Spinal cord (tissue), 9 donors: ENCODE measurements at regions not wholly inside any gene's neighbourhood (a gene's known extent, or its start where the extent isn't known, plus 50 kb on each side); places are given as distances from the start of the nearest gene placed in this dataset.

ENCODE experiments used
- DNase-seq, 6 donors: peaks; one replicate each; pipeline versions ENCODE4 v3.0.0 to v3.0.0-alpha.2; 2013 to 2015; ENCODE audit warnings: low spot score in 6 of 6, low read depth in 4 of 6
- H3K27ac ChIP-seq: one replicate; pipeline ENCODE4 v1.5.1; 2013; ENCODE audit warnings: low read depth, low read length, control low read depth
- H3K27me3 ChIP-seq: one replicate; pipeline ENCODE4 v1.6.1; 2013; ENCODE audit warnings: low read length; ENCODE audit not compliant: control insufficient read depth, insufficient read depth
- H3K36me3 ChIP-seq: one replicate; pipeline ENCODE4 v1.6.1; 2013; ENCODE audit warnings: low read length; ENCODE audit not compliant: control insufficient read depth, insufficient read depth
- H3K4me1 ChIP-seq: one replicate; pipeline ENCODE4 v1.6.1; 2013; ENCODE audit warnings: low read length; ENCODE audit not compliant: control insufficient read depth, insufficient read depth
- H3K4me3 ChIP-seq: one replicate; pipeline ENCODE4 v1.5.1; 2013; ENCODE audit warnings: low read depth, low read length, control low read depth
- H3K9me3 ChIP-seq: one replicate; pipeline ENCODE4 v1.6.1; 2013; ENCODE audit warnings: low read length; ENCODE audit not compliant: control insufficient read depth, insufficient read depth
- WGBS: methylation state at CpG from one replicate; pipeline ENCODE4 v1.1.5; 2013; ENCODE audit warnings: missing lambda C conversion rate; ENCODE audit not compliant: insufficient coverage; 5-methylcytosine and 5-hydroxymethylcytosine counted together
- donor health status: healthy.

- no peaks in the 10 kb centered on the region for H3K27me3 ChIP-seq
- DNase-seq: no peak
- 84% methylated on average over 1 of the region's 1 CpG for WGBS
These were observed 439.2 kb upstream of the SMARCA2 start for GRCh38 chr9:1575939-1576338.

DNA sequence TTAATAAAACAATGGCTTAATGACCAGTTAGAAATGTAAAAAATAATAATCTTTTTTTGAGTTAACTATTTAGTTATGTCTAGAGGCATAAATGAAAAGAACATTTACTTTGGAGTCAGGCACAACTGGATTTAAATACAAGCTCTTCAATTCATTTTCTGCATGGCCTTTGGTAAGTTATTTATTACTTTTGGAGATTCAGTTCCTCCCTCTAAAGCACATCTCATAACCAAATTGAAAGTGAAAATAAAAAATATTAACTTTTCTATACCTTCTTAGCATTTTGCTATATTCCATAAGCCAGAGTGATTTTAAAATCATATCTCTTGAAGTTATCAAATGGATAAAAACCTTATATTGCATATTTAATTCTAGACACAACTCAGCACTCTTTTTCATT is 434.9 kb upstream of the SMARCA2 start:
- no peaks in the 10 kb centered on the region for H3K36me3 ChIP-seq
- H3K9me3 ChIP-seq: peaks cover 4% of the 10 kb centered on the region
- no peaks in the 10 kb centered on the region for H3K27me3 ChIP-seq
- H3K4me3 ChIP-seq: no peak overlapping the region
- no peak for DNase-seq
- no peak overlapping the region for H3K27ac ChIP-seq
- H3K4me1 ChIP-seq: no peaks in the 10 kb centered on the region

More at GRCh38 chr9:1575939-1576338, 439.2 kb upstream of the SMARCA2 start:
- Histone ChIP-seq H3K9me3 (peaks cover 2% of the 10 kb centered on the region), H3K4me1 (no peaks in the 10 kb centered on the region), H3K4me3 (no peak overlapping the region), H3K27ac (no peak overlapping the region), H3K36me3 (no peaks in the 10 kb centered on the region)

GRCh38 chr9:1581926-1582325 is 433.2 kb upstream of the SMARCA2 start:
- Histone ChIP-seq H3K4me3 (no peak overlapping the region), H3K9me3 (peaks cover 2% of the 10 kb centered on the region), H3K4me1 (no peaks in the 10 kb centered on the region), H3K27ac (no peak overlapping the region), H3K36me3 (no peaks in the 10 kb centered on the region), H3K27me3 (no peaks in the 10 kb centered on the region)
- no peak for DNase-seq

DNA sequence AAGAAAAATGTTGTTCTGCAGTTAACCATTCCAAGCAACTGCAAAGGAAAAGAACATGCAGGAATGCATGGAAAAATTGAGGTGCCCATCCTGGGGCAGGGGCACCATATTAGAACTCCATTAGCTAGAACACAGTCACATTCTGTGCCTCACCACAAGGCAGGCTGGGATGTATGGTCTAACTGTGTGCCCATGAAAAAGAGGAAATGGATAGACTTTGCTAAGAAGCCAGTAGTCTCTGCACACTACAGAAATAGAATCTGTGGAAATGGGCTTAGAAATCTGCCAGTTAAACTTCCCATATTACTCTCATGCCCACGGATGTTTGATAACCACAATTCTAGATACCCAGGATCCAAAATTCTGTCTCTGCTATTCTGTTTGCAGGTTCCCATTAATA is 423.8 kb upstream of the SMARCA2 start:
- WGBS: no CpG with 5 or more reads among the region's 1 CpG
- Histone ChIP-seq H3K27ac (no peak overlapping the region), H3K36me3 (no peaks in the 10 kb centered on the region), H3K4me3 (no peak overlapping the region), H3K9me3 (no peaks in the 10 kb centered on the region), H3K27me3 (no peaks in the 10 kb centered on the region), H3K4me1 (no peaks in the 10 kb centered on the region)
- DNase-seq: no peak

GRCh38 chr9:1598270-1598669 is 416.9 kb upstream of the SMARCA2 start:
- Histone ChIP-seq H3K27me3 (no peaks in the 10 kb centered on the region), H3K36me3 (no peaks in the 10 kb centered on the region), H3K4me3 (no peak overlapping the region), H3K27ac (no peak overlapping the region), H3K4me1 (no peaks in the 10 kb centered on the region), H3K9me3 (no peaks in the 10 kb centered on the region)
- peak in 1 of 6 donors; percentile 17 for DNase-seq
- WGBS: 100% methylated on average over 1 of the region's 2 CpGs

DNA sequence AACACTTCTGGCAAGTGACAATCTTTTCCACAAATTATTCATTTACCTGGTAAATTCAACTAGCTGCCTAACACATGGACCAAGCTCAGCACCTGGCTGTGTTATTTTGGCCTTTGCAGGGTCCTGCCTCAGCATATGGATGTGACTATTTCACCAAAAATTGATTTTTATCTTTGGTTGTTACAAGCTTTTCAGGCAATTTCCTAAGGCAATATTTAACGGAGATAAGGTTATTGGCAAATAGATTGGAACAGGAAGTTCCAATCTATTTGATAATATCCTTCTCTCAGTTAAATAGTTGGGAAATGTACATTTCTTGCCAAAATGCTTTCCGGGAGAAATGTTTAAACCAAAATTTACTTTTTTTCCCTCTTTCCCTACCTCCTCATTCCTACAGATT is 415.2 kb upstream of the SMARCA2 start:
- H3K27ac ChIP-seq: no peak overlapping the region
- H3K36me3 ChIP-seq: no peaks in the 10 kb centered on the region
- no CpG with 5 or more reads among the region's 2 CpGs for WGBS
- no peaks in the 10 kb centered on the region for H3K27me3 ChIP-seq
- no peak for DNase-seq
- no peaks in the 10 kb centered on the region for H3K9me3 ChIP-seq
- no peaks in the 10 kb centered on the region for H3K4me1 ChIP-seq
- no peak overlapping the region for H3K4me3 ChIP-seq

DNA sequence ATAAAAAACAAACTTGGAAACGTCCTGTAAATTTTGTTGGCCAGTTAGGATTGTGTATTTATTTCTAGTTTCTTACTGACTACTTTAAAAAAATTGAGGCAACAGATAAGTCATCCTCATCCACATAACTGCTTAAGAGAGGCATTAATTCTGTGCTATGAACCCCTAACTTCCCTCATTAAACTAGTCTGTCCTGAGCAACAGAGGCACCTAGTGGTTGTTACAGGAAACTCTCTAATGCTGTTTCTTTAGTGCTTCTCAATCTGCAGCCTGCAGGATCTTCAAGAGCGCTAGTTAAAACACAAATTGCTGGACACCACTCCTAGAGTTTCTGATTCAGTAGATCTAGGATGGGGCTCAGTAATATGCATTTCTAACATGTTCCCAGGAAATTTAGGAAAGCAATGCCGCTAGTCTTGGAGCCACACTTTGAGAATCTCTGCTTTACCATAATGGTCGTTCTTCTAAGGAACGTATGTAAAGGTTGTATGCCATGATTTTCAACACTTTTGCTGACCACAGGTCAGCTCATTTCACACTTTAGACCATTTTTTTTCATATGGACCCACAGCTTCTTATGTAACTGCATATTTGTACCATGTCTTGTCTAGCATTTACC is 410.1 kb upstream of the SMARCA2 start:
- peak in 3 of 6 donors; percentile 20 to 81 (median 68) for DNase-seq
- no peaks in the 10 kb centered on the region for H3K36me3 ChIP-seq
- no peak overlapping the region for H3K4me3 ChIP-seq
- H3K9me3 ChIP-seq: no peaks in the 10 kb centered on the region
- H3K4me1 ChIP-seq: no peaks in the 10 kb centered on the region
- WGBS: 80% methylated on average over 3 of the region's 5 CpGs
- H3K27me3 ChIP-seq: no peaks in the 10 kb centered on the region
- no peak overlapping the region for H3K27ac ChIP-seq

DNA sequence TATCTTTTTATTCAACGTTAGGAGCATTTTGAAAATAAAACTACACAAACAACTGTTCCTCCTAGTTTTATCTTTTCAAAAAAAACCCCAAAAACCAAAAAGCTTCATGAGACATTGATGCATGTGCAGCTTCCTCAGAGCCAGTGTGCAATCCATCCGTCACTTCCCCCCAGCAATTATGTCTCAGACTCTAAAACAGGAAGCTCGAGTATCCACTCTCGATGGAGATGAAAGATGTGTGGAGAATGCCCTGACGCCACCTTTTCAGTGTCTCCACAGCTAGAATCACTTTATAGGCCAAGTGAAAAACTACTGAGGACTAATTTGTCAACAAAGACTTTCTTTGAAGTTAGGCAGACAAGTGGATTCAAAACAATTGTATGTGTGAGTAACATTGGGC is 408.9 kb upstream of the SMARCA2 start:
- H3K27me3 ChIP-seq: no peaks in the 10 kb centered on the region
- H3K4me1 ChIP-seq: no peaks in the 10 kb centered on the region
- DNase-seq: no peak
- WGBS: 10% methylated on average over 3 of the region's 5 CpGs
- no peak overlapping the region for H3K27ac ChIP-seq
- H3K9me3 ChIP-seq: no peaks in the 10 kb centered on the region
- no peaks in the 10 kb centered on the region for H3K36me3 ChIP-seq
- H3K4me3 ChIP-seq: no peak overlapping the region

- no peaks in the 10 kb centered on the region for H3K27me3 ChIP-seq
- H3K36me3 ChIP-seq: no peaks in the 10 kb centered on the region
- H3K4me1 ChIP-seq: no peaks in the 10 kb centered on the region
- no peaks in the 10 kb centered on the region for H3K9me3 ChIP-seq
- H3K27ac ChIP-seq: no peak overlapping the region
- 100% methylated on average over 2 of the region's 2 CpGs for WGBS
- no peak overlapping the region for H3K4me3 ChIP-seq
- DNase-seq: no peak
These were observed 402.3 kb upstream of the SMARCA2 start for GRCh38 chr9:1612886-1613285.

DNA sequence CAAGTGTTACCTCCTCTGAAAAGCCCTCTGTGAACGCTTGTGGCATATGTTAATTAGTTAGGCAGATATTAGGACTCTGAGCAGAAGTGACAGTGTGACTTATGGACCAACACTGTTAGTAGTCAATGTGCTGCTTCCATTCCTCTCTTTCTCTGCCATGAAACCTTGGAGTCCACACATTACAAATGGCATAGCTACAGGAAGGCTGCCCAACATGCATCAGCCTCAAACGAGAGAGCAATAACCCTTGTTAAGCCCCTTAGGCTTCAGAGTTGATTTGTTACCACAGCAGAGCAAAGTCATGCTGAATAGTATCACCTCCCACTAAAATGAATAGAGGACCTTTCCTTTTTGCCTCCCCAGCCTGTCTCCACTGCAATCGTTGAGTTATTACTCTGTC is 397.7 kb upstream of the SMARCA2 start:
- Histone ChIP-seq H3K9me3 (no peaks in the 10 kb centered on the region), H3K27ac (no peak overlapping the region), H3K36me3 (no peaks in the 10 kb centered on the region), H3K4me1 (no peaks in the 10 kb centered on the region), H3K27me3 (peaks cover 2% of the 10 kb centered on the region), H3K4me3 (no peak overlapping the region)
- DNase-seq: peak in 2 of 6 donors; percentile 7 to 45
- WGBS: 39% methylated on average over 2 of the region's 3 CpGs
